BLaER1 (cell line): ENCODE measurements at regions not wholly inside any gene's neighbourhood (a gene's known extent, or its start where the extent isn't known, plus 50 kb on each side); places are given as distances from the start of the nearest gene placed in this dataset.
A peak's percentile ranks its signal among the peaks of the same experiment; 100 is the strongest.

Experiments used
- H3K27ac ChIP-seq: shearing (Covaris generic); formaldehyde crosslinking; 2 replicates; pipeline ENCODE4 v1.8.1; 2022
- H3K27me3 ChIP-seq: shearing (Covaris generic); formaldehyde crosslinking; 2 replicates; pipeline ENCODE4 v1.8.1; 2022
- H3K36me3 ChIP-seq: shearing (Covaris generic); formaldehyde crosslinking; 2 replicates; pipeline ENCODE4 v1.8.1; 2022
- H3K4me1 ChIP-seq: shearing (Covaris generic); formaldehyde crosslinking; 2 replicates; pipeline ENCODE4 v1.8.1; 2022
- H3K4me2 ChIP-seq: shearing (Covaris generic); formaldehyde crosslinking; 2 replicates; pipeline ENCODE4 v1.8.1; 2022
- H3K4me3 ChIP-seq: shearing (Covaris generic); formaldehyde crosslinking; 2 replicates; pipeline ENCODE4 v1.8.1; 2022
- H3K9ac ChIP-seq: shearing (Covaris generic); formaldehyde crosslinking; 2 replicates; pipeline ENCODE4 v1.8.1; 2022
- H3K9me3 ChIP-seq: shearing (Covaris generic); formaldehyde crosslinking; 2 replicates; pipeline ENCODE4 v1.8.1; 2022
- H4K20me1 ChIP-seq: shearing (Covaris generic); formaldehyde crosslinking; 2 replicates; pipeline ENCODE4 v1.8.1; 2022
- Cebpa-rat ChIP-seq: shearing (Covaris generic); IDR thresholded peaks from 2 replicates; pipeline ENCODE4 v1.8.1; 2022

DNA sequence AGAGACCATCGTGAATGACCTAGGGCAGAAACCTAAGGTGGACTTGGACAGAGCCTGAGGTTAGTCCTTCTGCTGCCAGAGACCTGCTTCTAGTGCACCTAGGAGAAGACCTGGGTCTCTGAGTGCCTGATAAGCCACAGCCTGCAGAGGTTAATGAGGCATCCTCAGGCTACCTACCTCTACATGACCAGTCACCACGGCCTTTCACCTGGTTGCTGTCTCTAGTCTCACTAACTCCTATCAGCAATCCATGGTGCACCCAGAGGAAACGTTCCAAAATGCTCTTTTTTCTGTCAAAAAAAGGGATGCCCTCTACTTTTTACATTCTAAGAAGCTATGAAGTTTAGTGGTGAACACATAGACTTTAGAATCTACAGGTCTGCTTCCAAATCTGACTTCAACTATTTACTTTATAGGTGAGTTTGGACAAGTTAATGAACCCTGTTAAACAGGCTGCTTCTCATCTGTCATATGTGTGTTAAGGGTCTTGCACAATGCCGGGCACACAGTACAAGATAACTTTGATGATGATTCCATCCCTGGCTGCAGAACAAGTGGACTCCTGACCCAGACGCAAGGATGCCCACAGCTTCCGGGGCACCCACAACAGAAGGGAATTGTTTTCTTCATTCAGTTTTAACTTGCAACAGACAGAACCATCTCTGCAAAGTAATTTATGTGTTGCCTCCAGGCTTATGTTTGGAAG lies 469.9 kb upstream of the CDH5 start:
- Histone ChIP-seq H3K9ac (no peak overlapping the region), H3K4me1 (peaks cover 27% of the 10 kb centered on the region), H3K27ac (no peak overlapping the region), H3K9me3 (peaks cover 7% of the 10 kb centered on the region; the same call in 1 of the 2 replicates), H4K20me1 (no peaks in the 10 kb centered on the region), H3K4me2 (no peak overlapping the region), H3K4me3 (no peak overlapping the region), H3K36me3 (no peaks in the 10 kb centered on the region), H3K27me3 (no peaks in the 10 kb centered on the region)
- TF ChIP-seq Cebpa-rat = no peak

DNA sequence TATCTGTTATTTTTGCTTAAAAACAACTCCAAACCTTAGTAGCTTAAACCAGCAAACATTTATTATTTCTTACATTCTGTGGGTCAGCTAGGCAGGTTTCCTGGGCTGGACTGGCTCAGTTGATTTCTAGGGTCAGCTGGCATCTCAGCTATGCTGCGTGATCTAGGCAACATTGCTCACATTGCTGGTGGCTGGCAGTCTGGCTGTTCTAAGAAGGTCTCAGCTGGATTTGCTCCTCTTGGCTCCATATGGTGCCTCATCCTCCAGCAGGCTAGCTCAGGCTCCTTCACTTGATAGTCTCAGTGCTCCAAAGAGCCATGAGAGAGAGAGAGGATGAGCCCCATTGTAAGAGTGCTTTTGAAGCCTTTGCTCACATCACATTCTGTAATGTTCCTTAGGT lies 470.6 kb upstream of the CDH5 start:
- no peak for TF ChIP-seq Cebpa-rat

DNA sequence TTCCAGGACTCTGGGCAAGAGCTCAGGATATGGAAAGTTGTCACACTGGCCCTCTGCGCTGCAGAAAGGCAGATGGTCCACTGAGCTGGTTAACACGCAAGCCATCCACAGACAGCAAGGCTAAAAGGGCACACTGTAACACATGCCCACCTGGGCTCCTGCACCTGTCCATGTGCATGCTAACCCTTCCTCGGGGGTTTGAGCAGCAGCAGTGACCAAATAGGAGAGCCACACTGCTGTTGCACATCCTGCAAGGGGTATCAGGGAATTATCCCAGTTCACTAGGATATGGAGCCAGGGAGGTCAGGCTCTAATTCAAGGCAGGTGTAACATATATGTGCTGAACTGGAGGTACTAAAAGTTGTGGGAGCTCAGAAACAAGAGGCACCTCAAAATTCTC lies 471.0 kb upstream of the CDH5 start:
- no peaks in the 10 kb centered on the region for H3K27me3 ChIP-seq
- no peaks in the 10 kb centered on the region for H4K20me1 ChIP-seq
- no peak for TF ChIP-seq Cebpa-rat
- peaks cover 32% of the 10 kb centered on the region for H3K4me1 ChIP-seq
- no peak overlapping the region for H3K4me2 ChIP-seq
- no peak overlapping the region for H3K9ac ChIP-seq
- no peak overlapping the region for H3K27ac ChIP-seq
- H3K9me3 ChIP-seq = peaks cover 7% of the 10 kb centered on the region; the same call in 1 of the 2 replicates
- no peak overlapping the region for H3K4me3 ChIP-seq
- H3K36me3 ChIP-seq = no peaks in the 10 kb centered on the region

More for the DNA sequence above, 470.6 kb upstream of the CDH5 start:
- Histone ChIP-seq H3K36me3 (no peaks in the 10 kb centered on the region), H3K4me3 (no peak overlapping the region), H3K4me1 (peaks cover 31% of the 10 kb centered on the region), H3K9me3 (peaks cover 7% of the 10 kb centered on the region; the same call in 1 of the 2 replicates), H3K27ac (no peak overlapping the region), H3K27me3 (no peaks in the 10 kb centered on the region), H3K9ac (no peak overlapping the region), H3K4me2 (no peak overlapping the region), H4K20me1 (no peaks in the 10 kb centered on the region)

DNA sequence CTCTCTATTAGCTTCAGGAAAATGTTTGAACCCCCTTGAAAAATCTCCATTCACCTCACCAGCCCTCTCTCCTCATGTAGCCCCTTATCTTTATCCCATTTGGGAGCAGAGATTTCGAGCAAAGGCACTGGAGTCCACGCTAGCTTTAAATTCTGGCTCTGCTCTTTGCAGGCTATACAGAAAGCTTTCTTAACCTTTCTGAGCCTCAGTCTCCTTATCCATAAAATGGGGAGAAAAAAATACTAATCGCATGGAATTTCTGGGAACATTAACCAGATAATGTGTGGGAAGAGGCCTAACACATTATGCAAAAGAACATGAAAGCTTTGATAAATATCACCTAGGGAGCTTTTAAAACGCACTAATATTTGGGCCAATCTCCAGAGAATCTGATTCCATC lies 476.3 kb upstream of the CDH5 start:
- Histone ChIP-seq H4K20me1 (no peaks in the 10 kb centered on the region), H3K36me3 (no peaks in the 10 kb centered on the region), H3K9ac (no peak overlapping the region), H3K27me3 (no peaks in the 10 kb centered on the region), H3K9me3 (peaks cover 4% of the 10 kb centered on the region; the same call in 1 of the 2 replicates), H3K4me3 (no peak overlapping the region), H3K4me2 (peak overlapping the region; percentile 57; the same call in 1 of the 2 replicates), H3K4me1 (peaks cover 34% of the 10 kb centered on the region), H3K27ac (no peak overlapping the region)
- no peak for TF ChIP-seq Cebpa-rat

DNA sequence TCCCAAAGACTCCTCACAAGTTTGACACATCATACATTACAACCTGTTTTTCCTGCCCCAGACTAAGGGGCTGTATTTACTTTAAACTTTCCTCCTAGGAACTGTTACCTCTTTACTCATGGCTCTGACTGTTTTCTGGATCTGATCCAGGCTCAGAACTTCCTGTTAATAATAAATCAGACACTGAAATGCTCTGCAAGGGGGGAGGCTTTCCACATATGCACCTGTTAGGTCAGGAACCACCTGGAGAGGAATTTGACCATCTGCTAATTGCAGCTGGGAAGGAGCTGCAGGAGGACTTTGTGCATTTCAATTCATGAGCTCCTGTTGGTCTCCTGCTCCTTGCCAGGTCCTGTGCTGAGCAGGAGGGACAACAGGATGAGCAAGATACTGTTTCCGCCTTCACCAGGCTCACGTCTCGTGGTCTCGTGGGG lies 476.9 kb upstream of the CDH5 start:
- peak overlapping the region; percentile 57 for H3K4me2 ChIP-seq
- H3K27me3 ChIP-seq = no peaks in the 10 kb centered on the region
- H4K20me1 ChIP-seq = no peaks in the 10 kb centered on the region
- H3K9me3 ChIP-seq = no peaks in the 10 kb centered on the region
- H3K36me3 ChIP-seq = no peaks in the 10 kb centered on the region
- H3K4me1 ChIP-seq = peaks cover 34% of the 10 kb centered on the region
- no peak overlapping the region for H3K27ac ChIP-seq
- TF ChIP-seq Cebpa-rat = no peak
- H3K4me3 ChIP-seq = no peak overlapping the region
- no peak overlapping the region for H3K9ac ChIP-seq

DNA sequence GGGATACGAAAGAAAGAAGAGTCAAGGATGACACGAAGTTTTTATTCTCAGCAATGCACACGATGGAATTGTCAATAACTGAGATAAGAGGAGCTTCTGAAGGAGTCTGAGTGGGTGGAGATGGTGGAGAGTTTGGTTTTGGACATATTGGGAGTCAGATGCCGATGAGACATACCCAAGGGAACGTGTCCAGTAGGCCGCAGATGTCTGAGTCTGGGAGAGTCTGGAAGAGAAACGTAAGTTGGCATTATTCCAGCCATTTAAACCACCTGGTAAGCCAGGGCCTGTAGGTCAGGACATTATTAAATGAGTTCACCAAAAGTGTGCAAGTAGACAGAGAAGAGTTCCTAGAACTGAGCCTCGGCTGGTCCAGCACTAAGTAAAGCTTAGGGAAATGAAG lies 478.3 kb upstream of the CDH5 start:
- no peak overlapping the region for H3K4me2 ChIP-seq
- no peaks in the 10 kb centered on the region for H3K27me3 ChIP-seq
- H3K9me3 ChIP-seq = no peaks in the 10 kb centered on the region
- TF ChIP-seq Cebpa-rat = no peak
- no peaks in the 10 kb centered on the region for H3K36me3 ChIP-seq
- no peak overlapping the region for H3K27ac ChIP-seq
- no peak overlapping the region for H3K9ac ChIP-seq
- no peaks in the 10 kb centered on the region for H4K20me1 ChIP-seq
- peaks cover 34% of the 10 kb centered on the region for H3K4me1 ChIP-seq
- H3K4me3 ChIP-seq = no peak overlapping the region

DNA sequence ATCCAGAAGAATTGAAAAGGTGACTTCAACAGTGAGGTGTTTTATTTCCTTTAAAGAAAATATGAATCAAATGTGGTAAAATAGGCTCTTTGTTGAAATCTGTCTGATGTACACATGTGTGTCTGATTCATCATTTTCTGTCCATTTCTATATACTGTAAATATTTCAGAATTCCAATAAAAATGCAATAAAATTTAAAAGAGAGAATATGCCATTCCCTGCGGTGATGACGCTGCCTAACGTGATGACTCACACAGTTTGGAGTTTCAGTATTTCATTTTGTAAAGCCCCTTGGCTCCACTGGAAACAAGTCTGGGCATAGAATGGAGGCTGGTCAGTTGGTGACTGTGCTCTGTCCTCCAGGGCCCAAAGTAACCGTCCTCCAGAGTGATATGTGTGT lies 482.5 kb upstream of the CDH5 start:
- Histone ChIP-seq H3K27me3 (no peaks in the 10 kb centered on the region), H3K27ac (no peak overlapping the region), H3K4me2 (no peak overlapping the region), H3K4me1 (peaks cover 2% of the 10 kb centered on the region; the same call in 1 of the 2 replicates), H4K20me1 (no peaks in the 10 kb centered on the region), H3K9ac (no peak overlapping the region), H3K36me3 (no peaks in the 10 kb centered on the region), H3K4me3 (no peak overlapping the region), H3K9me3 (no peaks in the 10 kb centered on the region)
- TF ChIP-seq Cebpa-rat = no peak

DNA sequence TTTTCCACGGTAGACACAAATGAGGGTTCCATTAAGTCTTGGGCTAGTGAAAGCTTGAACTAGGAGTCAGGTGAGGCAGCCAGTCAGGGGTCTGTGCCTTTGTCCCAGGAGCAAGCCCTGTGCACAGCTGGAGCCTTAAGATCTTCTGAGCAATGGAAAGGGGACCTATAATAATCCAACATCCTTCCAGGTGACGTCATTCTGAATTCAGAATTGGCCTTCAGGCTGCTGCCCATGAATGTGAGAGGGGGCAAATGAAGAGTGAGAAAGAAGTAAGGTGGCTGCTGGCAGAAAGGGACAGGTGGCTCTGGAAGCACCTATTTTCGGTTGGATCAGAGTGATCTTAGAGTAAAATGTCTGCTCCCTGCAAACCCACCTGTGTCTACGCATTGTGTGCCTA lies 488.1 kb upstream of the CDH5 start:
- Histone ChIP-seq H3K4me2 (no peak overlapping the region), H4K20me1 (no peaks in the 10 kb centered on the region), H3K27ac (no peak overlapping the region), H3K27me3 (no peaks in the 10 kb centered on the region), H3K36me3 (no peaks in the 10 kb centered on the region), H3K4me1 (peaks cover 3% of the 10 kb centered on the region; the same call in 1 of the 2 replicates), H3K9me3 (no peaks in the 10 kb centered on the region), H3K9ac (no peak overlapping the region), H3K4me3 (no peak overlapping the region)
- TF ChIP-seq Cebpa-rat = no peak

DNA sequence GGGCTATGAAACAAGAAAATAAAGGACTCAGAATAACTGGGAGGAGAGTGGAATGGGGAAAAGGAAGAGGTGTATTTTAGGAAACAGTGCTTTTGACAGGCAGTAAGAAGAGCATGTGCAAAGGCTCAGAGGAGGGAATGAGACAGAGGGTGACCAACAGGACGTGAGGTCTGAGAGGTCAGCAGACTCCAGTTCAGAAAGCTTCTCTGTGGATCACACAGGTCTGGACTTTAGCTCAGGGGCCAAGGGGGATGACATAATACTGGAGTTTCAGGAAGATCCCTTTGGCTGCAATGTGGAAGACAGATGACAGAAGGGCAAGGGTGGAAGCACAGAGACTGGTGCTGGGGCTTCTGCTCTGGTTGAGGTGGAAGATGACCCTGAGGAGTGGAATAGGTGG lies 489.9 kb upstream of the CDH5 start:
- Histone ChIP-seq H3K4me2 (no peak overlapping the region), H3K27me3 (no peaks in the 10 kb centered on the region), H3K36me3 (no peaks in the 10 kb centered on the region), H3K9me3 (no peaks in the 10 kb centered on the region), H4K20me1 (no peaks in the 10 kb centered on the region), H3K27ac (no peak overlapping the region), H3K4me1 (peaks cover 9% of the 10 kb centered on the region; the same call in 1 of the 2 replicates), H3K4me3 (no peak overlapping the region), H3K9ac (no peak overlapping the region)
- no peak for TF ChIP-seq Cebpa-rat

DNA sequence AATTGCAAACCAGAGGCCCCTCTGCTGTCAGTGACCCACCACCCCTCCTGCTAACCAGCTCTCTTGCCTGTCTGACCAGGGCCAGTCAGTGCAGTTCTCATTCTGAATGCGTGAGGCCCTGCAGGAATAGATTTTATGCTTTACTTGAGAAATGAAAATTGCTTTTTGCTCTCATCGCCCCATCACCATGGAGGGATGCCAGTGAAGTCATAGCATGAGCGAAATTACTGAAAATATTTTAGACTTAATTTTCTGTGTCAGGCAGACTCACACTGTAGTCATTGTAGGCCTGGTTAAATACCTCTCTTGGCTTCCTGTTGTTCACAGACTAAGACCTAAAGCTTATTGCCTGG lies 490.5 kb upstream of the CDH5 start:
- no peaks in the 10 kb centered on the region for H3K36me3 ChIP-seq
- no peak for TF ChIP-seq Cebpa-rat
- H4K20me1 ChIP-seq = no peaks in the 10 kb centered on the region
- no peaks in the 10 kb centered on the region for H3K9me3 ChIP-seq
- no peak overlapping the region for H3K4me3 ChIP-seq
- no peak overlapping the region for H3K27ac ChIP-seq
- no peak overlapping the region for H3K9ac ChIP-seq
- no peak overlapping the region for H3K4me2 ChIP-seq
- H3K27me3 ChIP-seq = no peaks in the 10 kb centered on the region
- peaks cover 11% of the 10 kb centered on the region; the same call in 1 of the 2 replicates for H3K4me1 ChIP-seq
